Thyroid gland (tissue), 4 donors: ENCODE measurements at regions not wholly inside any gene's neighbourhood (a gene's known extent, or its start where the extent isn't known, plus 50 kb on each side); places are given as distances from the start of the nearest gene placed in this dataset.

Experiments
- DNase-seq, 2 donors: peaks; one replicate each; pipeline ENCODE4 v3.0.0-alpha.2; 2019
- H3K27ac ChIP-seq, 3 donors: fragments of 200-600 bp; sonication (generic); 1 replicate in 2 of 3; 2 replicates in 1 of 3; pipeline ENCODE4 v1.5.1; 2016 to 2019; ENCODE audit warnings: mild to moderate bottlenecking in 1 of 3, moderate library complexity in 1 of 3
- H3K27me3 ChIP-seq: fragments of 200-600 bp; sonication (generic); one replicate; pipeline ENCODE4 v1.5.1; 2019
- H3K36me3 ChIP-seq, 2 donors: fragments of 200-600 bp; sonication (generic); one replicate each; pipeline ENCODE4 v1.5.1; 2016 to 2019
- H3K4me1 ChIP-seq, 2 donors: fragments of 200-600 bp; sonication (generic); one replicate each; pipeline ENCODE4 v1.5.1; 2017 to 2019
- H3K4me3 ChIP-seq, 3 donors: fragments of 200-600 bp; sonication (generic); replicated peaks in 1 of 3; 1 replicate in 2 of 3; 2 replicates in 1 of 3; pipeline ENCODE4 v1.5.1; 2016; ENCODE audit warnings: mild to moderate bottlenecking in 1 of 3
- H3K9me3 ChIP-seq: fragments of 200-600 bp; sonication (generic); one replicate; pipeline ENCODE4 v1.5.1; 2017
- POLR2A ChIP-seq, 2 donors: fragments of 450-650 bp; IDR thresholded peaks; one replicate each; pipeline ENCODE4 v1.6.1; 2017; ENCODE audit warnings: antibody characterized with exemption in 2 of 2, mild to moderate bottlenecking in 2 of 2, moderate library complexity in 1 of 2
- WGBS, 2 donors: methylation state at CpG; one replicate each; pipeline ENCODE4 v1.1.5; 2017; 5-methylcytosine and 5-hydroxymethylcytosine counted together
- intact Hi-C: fragments of 100-400 bp; cut with DNase I; formaldehyde crosslinking; loops from one replicate; pipeline ENCODE4 v1.15.1; 2023
- TF ChIP-seq, protein P1 (sequence below), 6 experiments: fragments of 200-600 bp in 3 of 6; fragments of 450-650 bp in 3 of 6; sonication (generic) in 3 of 6; IDR thresholded peaks; one replicate each; pipeline ENCODE4 v1.5.1; 2016 to 2019; ENCODE audit warnings: antibody characterized with exemption in 6 of 6, mild to moderate bottlenecking in 2 of 6, inconsistent platforms in 1 of 6, moderate library complexity in 1 of 6

- TF ChIP-seq, protein P1, sequence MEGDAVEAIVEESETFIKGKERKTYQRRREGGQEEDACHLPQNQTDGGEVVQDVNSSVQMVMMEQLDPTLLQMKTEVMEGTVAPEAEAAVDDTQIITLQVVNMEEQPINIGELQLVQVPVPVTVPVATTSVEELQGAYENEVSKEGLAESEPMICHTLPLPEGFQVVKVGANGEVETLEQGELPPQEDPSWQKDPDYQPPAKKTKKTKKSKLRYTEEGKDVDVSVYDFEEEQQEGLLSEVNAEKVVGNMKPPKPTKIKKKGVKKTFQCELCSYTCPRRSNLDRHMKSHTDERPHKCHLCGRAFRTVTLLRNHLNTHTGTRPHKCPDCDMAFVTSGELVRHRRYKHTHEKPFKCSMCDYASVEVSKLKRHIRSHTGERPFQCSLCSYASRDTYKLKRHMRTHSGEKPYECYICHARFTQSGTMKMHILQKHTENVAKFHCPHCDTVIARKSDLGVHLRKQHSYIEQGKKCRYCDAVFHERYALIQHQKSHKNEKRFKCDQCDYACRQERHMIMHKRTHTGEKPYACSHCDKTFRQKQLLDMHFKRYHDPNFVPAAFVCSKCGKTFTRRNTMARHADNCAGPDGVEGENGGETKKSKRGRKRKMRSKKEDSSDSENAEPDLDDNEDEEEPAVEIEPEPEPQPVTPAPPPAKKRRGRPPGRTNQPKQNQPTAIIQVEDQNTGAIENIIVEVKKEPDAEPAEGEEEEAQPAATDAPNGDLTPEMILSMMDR (IDR thresholded peaks at IDR 0.05): no peak
- TF ChIP-seq POLR2A (IDR thresholded peaks at IDR 0.05): no peak
- H3K27ac ChIP-seq: no peak overlapping the region
- H3K4me1 ChIP-seq: no peaks in the 10 kb centered on the region
- H3K4me3 ChIP-seq: no peak overlapping the region
- no peak for DNase-seq
- intact Hi-C loops: no loop called here
- H3K9me3 ChIP-seq: no peaks in the 10 kb centered on the region
- no peaks in the 10 kb centered on the region for H3K27me3 ChIP-seq
- no peaks in the 10 kb centered on the region for H3K36me3 ChIP-seq
These were observed 157.4 kb downstream of the ANKRD30B start for GRCh38 chr18:14905350-14905749.

- Histone ChIP-seq H3K4me1 (no peaks in the 10 kb centered on the region), H3K36me3 (no peaks in the 10 kb centered on the region), H3K27me3 (no peaks in the 10 kb centered on the region), H3K27ac (no peak overlapping the region), H3K9me3 (no peaks in the 10 kb centered on the region), H3K4me3 (no peak overlapping the region)
- intact Hi-C loops: no loop called here
- WGBS, 2 donors: 74 to 76% methylated on average over 1 of the region's 1 CpG
- TF ChIP-seq, protein P1 (IDR thresholded peaks at IDR 0.05): no peak
- no peak for TF ChIP-seq POLR2A (IDR thresholded peaks at IDR 0.05)
- no peak for DNase-seq
These were observed 158.0 kb downstream of the ANKRD30B start for GRCh38 chr18:14905979-14906378.

DNA sequence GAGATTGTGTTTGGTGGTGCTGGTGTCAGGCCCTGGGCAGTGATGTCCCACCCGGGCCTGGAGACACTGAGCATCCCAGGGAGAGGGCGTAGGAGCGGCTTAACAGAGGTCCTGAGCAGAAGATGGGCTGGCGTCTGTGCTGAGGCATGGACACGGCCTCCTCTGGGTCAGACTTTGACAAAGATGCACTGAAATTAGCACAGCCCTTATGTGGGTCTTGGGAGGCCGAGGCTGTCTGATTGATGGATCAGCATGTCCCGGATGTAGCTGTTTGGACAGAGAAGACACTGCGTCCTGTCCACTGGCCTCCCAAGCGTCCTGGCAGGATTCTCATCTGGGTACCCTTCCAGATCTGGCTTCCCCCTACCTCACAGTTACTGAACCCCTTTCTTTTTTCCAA is 159.4 kb downstream of the ANKRD30B start:
- WGBS, 2 donors: 73 to 87% methylated on average over 9 of the region's 9 CpGs
- H3K4me3 ChIP-seq: no peak overlapping the region
- H3K27ac ChIP-seq: no peak overlapping the region

GRCh38 chr18:14908541-14908940 is 160.6 kb downstream of the ANKRD30B start:
- no peaks in the 10 kb centered on the region for H3K4me1 ChIP-seq
- no peak for DNase-seq
- H3K4me3 ChIP-seq: no peak overlapping the region
- H3K27me3 ChIP-seq: no peaks in the 10 kb centered on the region
- TF ChIP-seq, protein P1 (IDR thresholded peaks at IDR 0.05): no peak
- no peak for TF ChIP-seq POLR2A (IDR thresholded peaks at IDR 0.05)
- no peak overlapping the region for H3K27ac ChIP-seq
- WGBS, 2 donors: 68 to 70% methylated on average over 3 to 5 of the region's 5 CpGs
- intact Hi-C loops: no loop called here
- no peaks in the 10 kb centered on the region for H3K36me3 ChIP-seq
- H3K9me3 ChIP-seq: no peaks in the 10 kb centered on the region

More for the DNA sequence above, 159.4 kb downstream of the ANKRD30B start:
- Histone ChIP-seq H3K36me3 (no peaks in the 10 kb centered on the region), H3K27me3 (no peaks in the 10 kb centered on the region), H3K9me3 (no peaks in the 10 kb centered on the region), H3K4me1 (no peaks in the 10 kb centered on the region)
- no peak for TF ChIP-seq POLR2A (IDR thresholded peaks at IDR 0.05)
- TF ChIP-seq, protein P1 (IDR thresholded peaks at IDR 0.05): no peak
- DNase-seq: no peak
- intact Hi-C loops: no loop called here

- peaks cover 10 to 11% of the 10 kb centered on the region in 2 donors for H3K4me1 ChIP-seq
These were observed 165.0 kb downstream of the ANKRD30B start for GRCh38 chr18:14912967-14913366.

More at GRCh38 chr18:14912967-14913366, 165.0 kb downstream of the ANKRD30B start:
- intact Hi-C loops: no loop called here
- no peaks in the 10 kb centered on the region for H3K9me3 ChIP-seq
- H3K4me3 ChIP-seq: no peak overlapping the region
- no peak overlapping the region for H3K27ac ChIP-seq
- WGBS, 2 donors: 75 to 89% methylated on average over 1 of the region's 1 CpG
- no peaks in the 10 kb centered on the region for H3K36me3 ChIP-seq
- H3K27me3 ChIP-seq: no peaks in the 10 kb centered on the region
- no peak for DNase-seq
- TF ChIP-seq, protein P1 (IDR thresholded peaks at IDR 0.05): no peak
- TF ChIP-seq POLR2A (IDR thresholded peaks at IDR 0.05): no peak
